CD4-positive, CD25-positive, alpha-beta regulatory T cell (primary cell): ENCODE measurements at regions not wholly inside any gene's neighbourhood (a gene's known extent, or its start where the extent isn't known, plus 50 kb on each side); places are given as distances from the start of the nearest gene placed in this dataset.

Experiments used
- ATAC-seq, 2 donors: fragments of 150-1000 bp; cut with Tn5 transposase; one replicate each; pipeline ENCODE4 v1.10.0; 2021; ENCODE audit warnings: low read depth in 2 of 2, moderate number of reproducible peaks in 2 of 2, moderate library complexity in 1 of 2
- DNase-seq, 3 donors: peaks; one replicate each; pipeline versions ENCODE4 v3.0.0 to v3.0.0-alpha.2; 2012 to 2022; ENCODE audit warnings: mixed read lengths in 1 of 3
- H3K27ac ChIP-seq: one replicate; pipeline ENCODE4 v1.7.0; 2013; ENCODE audit warnings: mild to moderate bottlenecking, low read length; ENCODE audit not compliant: insufficient read depth, poor library complexity, severe bottlenecking
- H3K27me3 ChIP-seq: one replicate; pipeline ENCODE4 v1.7.0; 2013; ENCODE audit warnings: low read length; ENCODE audit not compliant: control insufficient read depth, insufficient read depth
- H3K36me3 ChIP-seq: one replicate; pipeline ENCODE4 v1.7.0; 2013; ENCODE audit warnings: mild to moderate bottlenecking, low read length, moderate library complexity; ENCODE audit not compliant: control insufficient read depth, insufficient read depth
- H3K4me1 ChIP-seq: 2 replicates; pipeline ENCODE4 v1.7.0; 2013; ENCODE audit warnings: mild to moderate bottlenecking, low read length; ENCODE audit not compliant: insufficient read depth, control insufficient read depth, poor library complexity, severe bottlenecking
- H3K4me3 ChIP-seq: one replicate; pipeline ENCODE4 v1.7.0; 2013; ENCODE audit warnings: low read depth, mild to moderate bottlenecking, low read length, moderate library complexity
- H3K9me3 ChIP-seq, 2 experiments: 1 replicate in 1 of 2; 2 replicates in 1 of 2; pipeline ENCODE4 v1.7.0; 2013; ENCODE audit warnings: low read length in 2 of 2, mild to moderate bottlenecking in 1 of 2, moderate library complexity in 1 of 2; ENCODE audit not compliant: control insufficient read depth in 2 of 2
- H3K27ac Mint-ChIP-seq, 3 donors: one replicate each; pipeline ENCODE4 v1.8.0; 2020 to 2022; ENCODE audit warnings: mild to moderate bottlenecking in 3 of 3, mixed read lengths in 3 of 3, moderate library complexity in 2 of 3
- H3K27me3 Mint-ChIP-seq: one replicate; pipeline ENCODE4 v1.8.0; 2022; ENCODE audit warnings: mild to moderate bottlenecking, mixed read lengths
- H3K36me3 Mint-ChIP-seq: one replicate; pipeline ENCODE4 v1.8.0; 2020; ENCODE audit warnings: mixed read lengths
- H3K4me1 Mint-ChIP-seq, 4 donors: one replicate each; pipeline ENCODE4 v1.8.0; 2020 to 2022; ENCODE audit warnings: mixed read lengths in 4 of 4, mild to moderate bottlenecking in 1 of 4
- H3K4me3 Mint-ChIP-seq, 4 donors: one replicate each; pipeline ENCODE4 v1.8.0; 2020 to 2022; ENCODE audit warnings: mild to moderate bottlenecking in 4 of 4, mixed read lengths in 4 of 4, moderate library complexity in 3 of 4
- H3K9me3 Mint-ChIP-seq, 7 donors: one replicate each; pipeline ENCODE4 v1.8.0; 2020 to 2022; ENCODE audit warnings: mixed read lengths in 7 of 7, mild to moderate bottlenecking in 3 of 7, moderate library complexity in 2 of 7

- ATAC-seq, result no peak
- Histone ChIP-seq H3K4me3 (no peak overlapping the region), H3K9me3 (peaks cover 0 to under 1% of the 10 kb centered on the region in 2 experiments), H3K4me1 (no peaks in the 10 kb centered on the region), H3K27me3 (peaks cover 3% of the 10 kb centered on the region), H3K36me3 (no peaks in the 10 kb centered on the region), H3K27ac (no peak overlapping the region)
- no peaks in the 10 kb centered on the region for H3K36me3 Mint-ChIP-seq
- H3K4me1 Mint-ChIP-seq, result no peaks in the 10 kb centered on the region
- H3K27ac Mint-ChIP-seq, result no peak overlapping the region
- peaks cover 7% of the 10 kb centered on the region for H3K27me3 Mint-ChIP-seq
- peaks cover 0 to 5% (median 0%) of the 10 kb centered on the region in 7 donors for H3K9me3 Mint-ChIP-seq
- DNase-seq, result no peak
- no peak overlapping the region for H3K4me3 Mint-ChIP-seq
Observed at GRCh38 chr13:94928127-94928775, 215.9 kb upstream of the SOX21 start.

GRCh38 chr13:94925263-94925662 is 212.9 kb upstream of the SOX21 start:
- H3K4me3 ChIP-seq, result no peak overlapping the region

GRCh38 chr13:94921181-94921580 is 208.8 kb upstream of the SOX21 start:
- no peaks in the 10 kb centered on the region for H3K36me3 Mint-ChIP-seq
- DNase-seq, result no peak

More at GRCh38 chr13:94925263-94925662, 212.9 kb upstream of the SOX21 start:
- Mint-ChIP-seq H3K27me3 (peaks cover 1% of the 10 kb centered on the region), H3K4me1 (no peaks in the 10 kb centered on the region), H3K9me3 (peaks cover 0 to 1% (median 0%) of the 10 kb centered on the region in 7 donors), H3K36me3 (no peaks in the 10 kb centered on the region), H3K4me3 (no peak overlapping the region), H3K27ac (no peak overlapping the region)
- Histone ChIP-seq H3K36me3 (no peaks in the 10 kb centered on the region), H3K4me1 (no peaks in the 10 kb centered on the region), H3K9me3 (no peaks in the 10 kb centered on the region), H3K27me3 (no peaks in the 10 kb centered on the region), H3K27ac (no peak overlapping the region)
- ATAC-seq (no peak), DNase-seq (no peak)

GRCh38 chr13:94920578-94920977 is 208.2 kb upstream of the SOX21 start:
- no peaks in the 10 kb centered on the region for H3K27me3 ChIP-seq
- ATAC-seq, result no peak
- H3K9me3 ChIP-seq, result no peaks in the 10 kb centered on the region
- H3K36me3 Mint-ChIP-seq, result no peaks in the 10 kb centered on the region
- no peak overlapping the region for H3K27ac ChIP-seq
- no peak for DNase-seq
- no peak overlapping the region for H3K27ac Mint-ChIP-seq
- no peaks in the 10 kb centered on the region for H3K4me1 ChIP-seq
- peaks cover 0 to 2% (median 0%) of the 10 kb centered on the region in 7 donors for H3K9me3 Mint-ChIP-seq
- no peaks in the 10 kb centered on the region for H3K4me1 Mint-ChIP-seq
- no peak overlapping the region for H3K4me3 ChIP-seq
- H3K36me3 ChIP-seq, result no peaks in the 10 kb centered on the region
- no peaks in the 10 kb centered on the region for H3K27me3 Mint-ChIP-seq
- no peak overlapping the region for H3K4me3 Mint-ChIP-seq

More at GRCh38 chr13:94921181-94921580, 208.8 kb upstream of the SOX21 start:
- H3K4me3 ChIP-seq, result no peak overlapping the region
- Mint-ChIP-seq H3K4me1 (no peaks in the 10 kb centered on the region), H3K4me3 (no peak overlapping the region), H3K27ac (no peak overlapping the region), H3K9me3 (peaks cover 0 to 3% (median 0%) of the 10 kb centered on the region in 7 donors), H3K27me3 (no peaks in the 10 kb centered on the region)
- no peaks in the 10 kb centered on the region for H3K4me1 ChIP-seq
- H3K9me3 ChIP-seq, result no peaks in the 10 kb centered on the region
- H3K36me3 ChIP-seq, result no peaks in the 10 kb centered on the region
- no peak for ATAC-seq
- H3K27ac ChIP-seq, result no peak overlapping the region
- H3K27me3 ChIP-seq, result no peaks in the 10 kb centered on the region

- H3K27ac ChIP-seq, result no peak overlapping the region
- H3K9me3 ChIP-seq, result no peaks in the 10 kb centered on the region
- no peak for ATAC-seq
- Mint-ChIP-seq H3K27ac (no peak overlapping the region), H3K27me3 (no peaks in the 10 kb centered on the region), H3K9me3 (peaks cover 0 to 4% (median 0%) of the 10 kb centered on the region in 7 donors), H3K36me3 (no peaks in the 10 kb centered on the region), H3K4me3 (no peak overlapping the region), H3K4me1 (no peaks in the 10 kb centered on the region)
- H3K27me3 ChIP-seq, result no peaks in the 10 kb centered on the region
- H3K36me3 ChIP-seq, result no peaks in the 10 kb centered on the region
- H3K4me1 ChIP-seq, result no peaks in the 10 kb centered on the region
- DNase-seq, result no peak
- no peak overlapping the region for H3K4me3 ChIP-seq
Observed at GRCh38 chr13:94917824-94918223, 205.5 kb upstream of the SOX21 start.

GRCh38 chr13:94914895-94915294 is 202.6 kb upstream of the SOX21 start:
- no peak overlapping the region for H3K4me3 Mint-ChIP-seq

GRCh38 chr13:94906605-94907004 is 194.3 kb upstream of the SOX21 start:
- ATAC-seq (no peak), DNase-seq (no peak)
- Histone ChIP-seq H3K36me3 (no peaks in the 10 kb centered on the region), H3K4me3 (no peak overlapping the region), H3K4me1 (no peaks in the 10 kb centered on the region), H3K27ac (no peak overlapping the region), H3K27me3 (peaks cover 6% of the 10 kb centered on the region), H3K9me3 (no peaks in the 10 kb centered on the region)
- Mint-ChIP-seq H3K9me3 (peaks cover 0 to 3% (median 0%) of the 10 kb centered on the region in 7 donors), H3K36me3 (no peaks in the 10 kb centered on the region), H3K4me1 (no peaks in the 10 kb centered on the region), H3K27me3 (peaks cover 20% of the 10 kb centered on the region), H3K4me3 (no peak overlapping the region), H3K27ac (no peak overlapping the region)

More at GRCh38 chr13:94914895-94915294, 202.6 kb upstream of the SOX21 start:
- Mint-ChIP-seq H3K4me1 (no peaks in the 10 kb centered on the region), H3K27me3 (peaks cover 10% of the 10 kb centered on the region), H3K36me3 (no peaks in the 10 kb centered on the region), H3K27ac (no peak overlapping the region), H3K9me3 (peaks cover 0 to 4% (median 0%) of the 10 kb centered on the region in 7 donors)
- H3K4me1 ChIP-seq, result no peaks in the 10 kb centered on the region
- peaks cover 2% of the 10 kb centered on the region for H3K27me3 ChIP-seq
- no peak for ATAC-seq
- no peak overlapping the region for H3K4me3 ChIP-seq
- no peaks in the 10 kb centered on the region for H3K9me3 ChIP-seq
- no peaks in the 10 kb centered on the region for H3K36me3 ChIP-seq
- no peak for DNase-seq
- H3K27ac ChIP-seq, result no peak overlapping the region

GRCh38 chr13:94902722-94903407 is 190.5 kb upstream of the SOX21 start:
- Mint-ChIP-seq H3K9me3 (peaks cover 0 to 2% (median 0%) of the 10 kb centered on the region in 7 donors), H3K4me1 (no peaks in the 10 kb centered on the region), H3K27me3 (peaks cover 7% of the 10 kb centered on the region)

More at GRCh38 chr13:94902722-94903407, 190.5 kb upstream of the SOX21 start:
- Mint-ChIP-seq H3K4me3 (no peak overlapping the region), H3K36me3 (no peaks in the 10 kb centered on the region), H3K27ac (no peak overlapping the region)
- H3K4me1 ChIP-seq, result no peaks in the 10 kb centered on the region
- no peak overlapping the region for H3K4me3 ChIP-seq
- peaks cover 4% of the 10 kb centered on the region for H3K27me3 ChIP-seq
- no peaks in the 10 kb centered on the region for H3K36me3 ChIP-seq
- DNase-seq, result no peak
- no peak for ATAC-seq
- no peaks in the 10 kb centered on the region for H3K9me3 ChIP-seq
- no peak overlapping the region for H3K27ac ChIP-seq
